ENCODE measurements at regions not wholly inside any gene's neighbourhood (a gene's known extent, or its start where the extent isn't known, plus 50 kb on each side); places are given as distances from the start of the nearest gene placed in this dataset.
"Not testable (repeated sequence)": the region's sequence is repeated elsewhere in the genome, so short reads cannot be mapped to it uniquely, and the experiment has no call there.

DNA sequence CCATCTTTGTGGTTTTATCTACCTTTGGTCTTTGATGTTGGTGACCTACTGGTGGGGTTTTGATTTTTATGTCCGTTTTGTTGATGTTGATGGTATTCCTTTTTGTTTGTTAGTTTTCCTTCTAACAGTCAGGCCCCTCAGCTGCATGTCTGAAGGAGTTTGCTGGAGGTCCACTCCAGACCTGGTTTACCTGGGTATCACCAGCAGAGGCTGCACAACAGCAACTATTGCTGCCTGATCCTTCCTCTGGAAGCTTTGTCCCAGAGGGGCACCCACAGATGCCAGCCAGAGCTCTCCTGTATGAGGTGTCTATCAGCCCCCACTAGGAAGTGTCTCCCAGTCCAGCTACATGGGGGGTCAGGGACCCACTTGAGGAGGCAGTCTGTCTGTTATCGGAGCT lies 199.3 kb upstream of the WDFY3 start:
- DNase-seq: no peak

DNA sequence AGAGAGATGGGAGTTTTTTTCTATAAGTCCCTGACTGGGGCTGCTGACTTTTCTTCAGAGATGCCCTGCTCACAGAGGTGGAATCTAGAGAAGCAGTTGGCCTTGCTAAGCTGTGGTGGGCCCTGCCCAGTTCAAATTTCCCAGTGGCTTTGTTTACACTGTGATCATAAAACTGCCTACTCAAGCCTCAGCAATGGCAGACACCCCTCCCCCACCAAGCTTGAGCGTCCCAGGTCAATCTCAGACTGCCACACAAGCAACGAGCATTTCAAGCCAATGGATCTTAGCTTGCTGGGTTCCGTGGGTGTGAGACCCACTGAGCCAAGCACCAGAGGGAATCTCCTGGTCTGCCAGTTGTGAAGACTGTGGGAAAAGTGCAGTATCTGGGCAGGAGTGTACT lies 199.8 kb upstream of the WDFY3 start:
- DNase-seq: peak; percentile 15

DNA sequence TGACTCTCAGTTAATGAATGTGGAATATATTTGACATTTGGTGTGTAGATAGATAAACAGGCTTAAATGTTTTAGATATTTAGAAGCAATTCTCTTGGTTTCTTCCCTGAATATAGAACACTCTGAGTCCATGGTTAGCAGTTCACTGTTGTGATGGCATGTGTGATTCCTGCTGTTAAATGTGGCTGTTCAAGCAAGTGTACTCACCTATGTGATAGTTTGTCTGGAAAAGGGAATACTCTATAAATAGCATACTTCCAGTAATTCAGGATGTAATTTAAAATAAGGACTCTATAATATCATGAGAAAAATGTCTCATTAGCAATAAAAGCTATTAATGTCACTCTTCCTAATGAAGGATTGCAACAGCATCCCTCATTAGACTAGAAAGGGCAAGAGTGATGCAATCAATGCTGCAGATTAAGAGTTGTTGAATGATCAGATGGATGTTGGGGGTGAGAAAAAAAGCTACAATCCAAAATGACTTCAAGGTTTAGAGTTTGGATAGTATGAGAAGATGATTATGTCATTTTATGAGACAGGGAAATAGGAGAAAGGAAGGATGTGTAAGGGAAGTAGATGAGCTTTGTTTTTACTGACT lies 201.8 kb upstream of the WDFY3 start:
- no peak for DNase-seq

DNA sequence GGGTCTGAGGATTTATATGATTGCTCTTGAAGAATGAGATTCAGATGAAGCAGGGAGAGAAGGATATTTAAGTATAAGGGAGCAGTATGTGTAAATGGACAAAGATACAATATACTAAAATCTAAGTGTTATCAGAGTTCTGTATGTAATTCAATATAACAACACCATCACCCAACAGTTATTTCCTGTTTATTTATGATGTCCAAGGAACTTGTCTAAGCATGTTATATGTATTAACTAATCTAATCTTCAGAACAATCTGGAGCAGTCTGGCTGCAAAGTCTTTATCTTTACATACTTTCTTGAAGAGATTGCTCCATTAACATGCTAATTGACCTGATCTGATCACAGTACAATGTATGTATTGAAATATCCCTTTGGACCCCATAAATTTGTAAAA lies 203.8 kb upstream of the WDFY3 start:
- DNase-seq: no peak

DNA sequence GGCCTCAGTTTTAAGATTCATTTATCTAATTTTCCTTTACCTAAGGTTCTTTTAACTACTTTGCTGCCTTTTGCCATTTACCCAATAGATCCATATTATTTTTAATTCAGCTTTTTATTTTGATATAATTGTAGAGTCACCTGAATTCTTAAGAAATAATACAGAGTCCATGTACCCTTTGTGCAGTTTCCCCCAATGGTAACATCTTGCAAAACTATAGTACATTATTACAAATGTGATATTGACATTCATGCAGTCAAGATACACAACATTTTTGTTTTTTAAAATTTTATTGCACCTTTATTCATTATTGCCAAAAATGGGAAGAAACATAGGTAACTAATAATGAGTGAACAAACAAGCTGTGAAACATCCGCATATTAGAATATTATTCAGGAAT lies 208.7 kb upstream of the WDFY3 start:
- DNase-seq: no peak

DNA sequence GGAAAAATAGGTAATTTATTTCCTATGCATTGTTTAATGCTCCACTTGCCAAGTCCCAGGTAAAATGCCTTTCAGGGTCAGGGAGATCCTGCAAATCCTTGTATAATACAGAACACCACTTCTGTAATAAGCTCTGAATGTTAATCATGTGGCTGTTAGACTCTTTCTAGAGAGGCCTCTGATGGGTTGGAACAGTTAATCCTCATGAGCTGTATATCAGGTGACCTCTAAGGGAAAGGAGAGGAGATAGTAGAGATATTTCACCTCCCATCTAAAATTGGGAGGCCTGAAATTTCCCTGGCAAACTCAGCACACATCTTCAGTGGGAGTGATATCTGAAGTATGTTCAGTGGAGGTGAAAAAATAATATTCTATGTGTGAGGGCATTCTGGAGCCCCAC lies 210.6 kb upstream of the WDFY3 start:
- no peak for DNase-seq

DNA sequence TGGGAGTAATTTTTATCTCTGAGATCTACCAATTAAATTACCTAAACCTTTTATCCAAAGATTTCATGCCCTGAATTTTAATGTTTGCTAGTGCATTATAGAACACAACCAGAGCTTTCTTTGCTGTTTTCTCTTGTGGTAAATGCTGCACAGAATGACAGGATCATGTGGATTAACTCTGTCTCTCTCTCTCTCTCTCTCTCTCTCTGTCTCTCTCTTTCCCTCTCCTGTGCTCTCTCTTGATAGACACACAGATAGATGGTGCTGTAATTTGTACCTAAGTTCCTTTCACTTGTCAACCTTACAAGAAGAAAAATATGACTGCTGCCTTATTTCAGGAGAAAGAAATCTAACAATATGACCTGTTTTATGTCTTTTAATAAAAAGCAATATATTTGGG lies 211.2 kb upstream of the WDFY3 start:
- DNase-seq: no peak

DNA sequence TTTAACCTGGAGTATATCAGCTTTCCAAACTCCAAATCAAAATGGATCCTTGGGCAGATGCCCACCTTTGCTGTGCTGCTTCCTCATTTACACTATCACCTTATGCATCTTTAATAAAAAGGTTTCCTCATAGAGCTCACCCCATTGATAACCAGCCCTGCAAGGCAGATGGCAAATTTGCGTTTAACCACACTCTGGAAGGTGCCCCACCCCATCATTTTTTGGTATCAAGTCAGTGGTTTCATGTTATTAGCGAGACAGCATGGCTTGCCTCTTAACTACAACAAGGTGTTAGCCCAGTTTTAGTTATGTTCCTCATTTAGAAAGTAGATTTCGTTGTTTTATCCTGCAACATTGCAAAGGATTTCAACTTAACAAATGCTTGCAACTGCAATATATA lies 214.0 kb upstream of the WDFY3 start:
- no peak for DNase-seq

DNA sequence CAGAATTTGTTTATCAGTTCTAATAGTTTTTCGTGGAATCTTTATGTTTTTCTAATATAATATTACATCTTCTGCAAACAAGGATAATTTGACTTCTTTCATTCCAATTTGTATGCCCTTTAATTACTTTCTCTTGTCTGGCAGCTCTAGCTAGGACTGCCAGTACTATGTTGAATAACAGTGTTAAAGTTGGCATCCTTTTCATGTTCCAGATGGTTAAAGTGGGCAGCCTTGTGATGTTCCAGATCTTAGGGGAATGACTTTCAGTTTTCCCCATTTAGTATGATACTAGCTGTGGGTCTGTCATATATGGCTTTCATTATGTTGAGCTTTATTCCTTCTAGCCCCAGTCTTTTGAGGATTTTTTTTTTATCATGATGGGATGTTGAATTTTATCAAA lies 220.6 kb upstream of the WDFY3 start:
- DNase-seq: no peak

DNA sequence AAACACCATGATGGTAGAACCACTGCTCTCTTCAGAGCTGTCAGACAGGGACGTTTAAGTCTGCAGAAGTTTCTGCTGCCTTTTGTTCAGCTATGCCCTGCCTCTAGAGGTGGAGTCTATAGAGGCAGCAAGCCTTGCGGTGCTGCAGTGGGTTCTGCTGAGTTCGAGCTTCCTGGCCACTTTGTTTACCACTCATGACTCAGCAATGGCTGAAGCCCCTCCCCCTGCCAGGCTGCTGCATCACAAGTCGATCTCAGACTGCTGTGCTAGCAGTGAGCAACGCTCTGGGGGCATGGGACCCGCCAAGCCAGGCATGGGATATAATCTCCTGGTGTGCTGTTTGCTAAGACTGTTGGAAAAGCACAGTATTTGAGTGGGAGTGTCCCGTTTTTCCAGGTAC lies 229.5 kb upstream of the WDFY3 start:
- DNase-seq: not testable (repeated sequence)

DNA sequence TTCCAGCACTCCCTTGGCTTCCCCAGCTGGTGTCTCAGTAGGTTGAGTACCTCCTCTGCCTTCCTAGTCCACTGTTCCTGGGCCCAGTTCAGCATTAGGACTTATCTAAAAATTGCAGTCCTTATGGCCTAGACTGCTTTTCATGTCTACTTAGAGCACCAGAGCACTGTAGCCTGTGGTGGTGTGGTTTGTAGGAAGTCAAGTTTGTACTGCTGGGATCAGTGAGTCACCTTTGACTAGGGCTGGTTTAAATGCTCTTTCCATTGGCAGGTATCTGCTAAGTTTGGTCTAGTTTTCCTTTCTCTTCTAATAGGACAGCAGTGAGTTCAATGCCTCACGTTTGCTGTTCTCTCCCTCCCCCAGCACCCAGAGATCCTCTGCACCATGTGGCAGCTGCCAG lies 233.6 kb upstream of the WDFY3 start:
- no peak for DNase-seq

DNA sequence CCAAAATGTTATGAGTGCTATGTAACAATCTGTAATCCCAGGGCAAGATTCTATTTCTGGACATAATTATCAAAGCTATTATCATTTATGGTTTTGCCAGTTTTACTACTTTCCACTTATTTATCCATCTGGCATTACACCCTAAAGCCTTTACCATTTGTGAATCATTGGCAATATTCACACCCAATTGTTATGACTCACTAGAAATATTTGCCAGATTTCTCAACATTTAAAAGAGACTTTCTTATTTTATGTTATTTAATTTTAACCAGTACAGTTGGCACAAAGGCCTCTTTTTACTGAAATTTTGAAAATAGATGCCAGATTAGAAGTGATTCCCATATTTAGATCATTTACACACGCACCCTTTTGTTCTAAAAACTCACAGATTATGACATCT lies 242.7 kb upstream of the WDFY3 start:
- no peak for DNase-seq

DNA sequence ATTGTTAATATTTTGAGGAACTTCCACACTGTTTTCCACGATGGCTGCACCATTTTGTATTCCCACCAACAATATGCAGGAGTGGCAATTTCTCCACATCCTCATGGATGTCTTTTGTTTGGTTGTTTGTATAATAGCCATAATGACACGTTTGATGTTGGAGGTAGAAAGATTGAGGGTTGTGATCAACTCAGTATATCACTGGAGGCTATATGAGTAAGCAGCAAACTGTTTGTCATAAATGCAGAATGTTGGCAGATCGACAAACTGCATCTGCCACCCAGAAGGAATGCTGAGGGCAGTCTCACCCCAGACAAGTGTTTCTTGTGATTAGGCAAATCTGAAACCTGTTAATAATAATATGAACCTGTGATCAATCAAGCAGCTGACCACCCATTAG lies 243.9 kb upstream of the WDFY3 start:
- no peak for DNase-seq

DNA sequence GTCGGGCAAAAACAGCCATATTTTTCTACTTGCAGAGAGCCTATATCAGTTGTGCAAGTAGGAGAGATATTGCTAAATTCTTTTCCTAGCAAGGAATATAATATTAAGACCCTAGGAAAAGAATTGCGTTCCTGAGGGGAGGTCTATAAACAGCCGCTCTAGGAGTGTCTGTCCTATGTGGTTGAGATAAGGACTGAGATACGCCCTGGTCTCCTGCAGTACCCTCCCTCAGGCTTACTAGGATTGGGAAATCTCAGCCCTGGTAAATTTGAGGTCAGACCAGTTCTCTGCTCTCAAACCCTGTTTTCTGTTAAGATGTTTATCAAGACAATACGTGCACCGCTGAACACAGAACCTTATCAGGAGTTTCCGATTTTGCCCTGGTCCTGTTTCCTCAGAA lies 250.1 kb upstream of the WDFY3 start:
- not testable (repeated sequence) for DNase-seq

DNA sequence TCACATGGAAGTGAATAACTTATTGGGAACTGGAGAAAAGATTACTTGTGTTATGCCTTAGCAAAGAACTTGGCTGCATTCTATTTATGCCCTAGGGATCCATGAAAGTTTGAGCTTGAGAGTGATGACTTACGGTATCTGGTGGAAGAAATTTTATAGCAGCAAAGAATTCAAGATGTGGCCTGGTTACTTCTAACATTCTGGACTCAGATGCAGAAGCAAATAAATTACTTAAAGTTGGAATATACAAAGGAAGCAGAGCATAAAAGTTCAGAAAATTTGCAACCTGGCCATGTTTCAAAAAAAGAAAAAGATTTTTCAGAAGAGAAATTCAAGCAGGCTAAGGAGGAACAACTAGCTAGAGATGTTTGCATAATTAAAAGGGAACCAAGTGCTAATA lies 252.3 kb upstream of the WDFY3 start:
- no peak for DNase-seq

DNA sequence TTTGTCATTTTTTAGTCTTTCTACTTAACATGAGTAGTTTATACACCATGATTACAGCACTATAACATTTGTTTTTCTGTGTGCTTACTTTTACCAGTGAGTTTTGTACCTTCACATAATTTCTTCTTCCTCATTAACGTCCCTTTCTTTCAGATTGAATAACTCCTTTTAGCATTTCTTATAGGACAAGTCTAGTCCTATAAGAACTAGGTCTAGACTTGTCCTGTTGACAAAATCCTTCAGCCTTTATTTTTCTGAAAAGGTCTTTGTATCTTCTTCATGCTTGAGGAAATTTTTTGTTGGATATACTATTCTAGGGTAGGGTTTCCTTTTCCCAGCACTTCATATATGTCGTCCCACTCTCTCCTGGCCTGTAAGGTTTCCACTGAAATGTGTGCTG lies 253.3 kb upstream of the ARHGAP24 start:
- DNase-seq: no peak

DNA sequence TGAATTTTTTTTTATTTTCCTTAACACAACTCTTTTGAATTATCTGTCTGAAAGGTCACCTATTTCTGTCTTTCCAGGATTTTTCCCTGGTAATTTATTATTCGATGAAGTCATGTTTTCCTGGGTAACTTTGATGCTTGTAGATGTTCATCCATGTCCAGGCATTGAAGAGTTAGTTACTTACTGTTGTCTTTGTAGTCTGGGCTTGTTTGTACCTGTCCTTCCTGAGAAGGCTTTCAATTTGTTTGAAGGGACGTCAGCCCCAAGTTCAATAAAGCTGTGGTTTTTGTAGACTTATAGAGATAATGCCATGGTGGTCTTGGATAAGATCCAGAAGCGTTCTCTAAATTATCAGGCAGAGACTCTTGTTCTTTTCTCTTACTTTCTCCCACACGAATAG lies 252.4 kb upstream of the ARHGAP24 start:
- DNase-seq: no peak

DNA sequence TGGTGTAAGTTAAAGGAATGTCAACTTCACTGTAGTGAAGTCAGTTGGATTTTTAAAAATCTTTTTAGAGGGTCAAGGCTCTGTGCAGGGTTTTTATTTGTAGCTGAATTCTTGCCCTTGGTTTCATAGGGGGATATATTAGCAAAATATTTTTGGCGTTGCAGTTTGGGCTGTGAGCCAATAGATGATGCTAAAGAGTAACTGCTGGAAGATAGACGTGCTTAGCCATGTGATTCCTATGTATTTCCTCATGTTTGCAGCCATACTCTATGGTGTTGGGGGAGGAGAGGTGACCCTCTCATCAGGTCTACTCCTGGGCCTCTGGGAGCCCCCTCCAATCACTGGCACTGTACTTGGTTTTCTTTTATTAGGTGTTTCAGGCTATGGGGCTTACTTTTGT lies 246.7 kb upstream of the ARHGAP24 start:
- DNase-seq: no peak

DNA sequence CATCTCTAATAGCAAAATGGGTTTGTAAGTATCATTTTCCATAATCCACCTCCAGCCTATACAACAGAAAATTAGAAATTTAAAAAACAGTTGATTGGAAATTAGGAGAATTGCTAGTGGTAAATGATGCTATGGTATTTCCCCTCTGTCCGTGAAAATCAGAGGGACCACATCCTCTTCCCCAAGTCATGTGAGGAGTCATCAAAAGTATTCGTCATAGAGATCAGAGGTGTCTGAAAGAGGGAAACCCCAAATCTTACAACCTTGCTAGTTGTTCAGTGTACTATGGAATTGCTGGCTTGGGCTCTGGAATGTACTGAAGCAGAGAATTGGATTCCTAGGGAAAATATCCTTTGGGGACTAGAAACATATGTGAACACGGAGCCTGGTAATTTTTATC lies 241.4 kb upstream of the ARHGAP24 start:
- no peak for DNase-seq

DNA sequence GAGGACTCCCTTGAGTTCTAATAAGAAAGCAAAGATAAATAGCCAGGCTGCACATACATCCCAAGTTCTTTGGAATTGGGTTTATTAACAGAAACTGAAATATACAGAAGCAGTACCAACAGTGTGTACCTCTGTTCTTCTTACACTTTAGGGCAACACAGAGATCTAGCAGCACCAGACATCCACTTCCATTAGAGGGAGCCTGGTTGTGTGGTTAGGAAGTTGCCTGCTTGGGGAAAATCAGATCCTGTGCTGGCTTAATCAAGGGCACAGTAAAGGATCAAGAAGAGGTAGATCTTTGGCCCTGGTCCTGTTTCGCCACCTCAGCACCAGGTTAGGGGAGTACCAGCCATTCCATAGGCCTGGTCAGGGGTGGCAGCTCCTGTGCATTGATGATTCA lies 231.1 kb upstream of the ARHGAP24 start:
- no peak for DNase-seq

DNA sequence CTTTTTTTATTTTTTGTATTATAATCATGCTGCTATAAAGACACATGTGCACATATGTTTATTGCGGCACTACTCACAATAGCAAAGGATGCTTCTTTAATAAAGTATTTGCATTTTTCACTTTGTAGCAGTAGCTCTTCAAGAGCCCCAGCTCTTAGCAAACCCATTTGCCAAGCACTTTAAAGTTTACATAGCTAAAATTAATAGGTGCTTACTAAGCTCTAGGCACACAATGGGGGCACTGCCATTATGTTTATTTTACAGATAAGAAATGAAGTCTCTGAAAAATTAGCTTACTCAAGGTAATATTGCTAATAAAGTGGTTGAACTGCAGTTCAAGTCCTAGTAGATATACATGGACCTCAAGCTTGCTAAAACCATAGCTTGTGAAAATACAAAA lies 230.3 kb upstream of the ARHGAP24 start:
- DNase-seq: no peak

DNA sequence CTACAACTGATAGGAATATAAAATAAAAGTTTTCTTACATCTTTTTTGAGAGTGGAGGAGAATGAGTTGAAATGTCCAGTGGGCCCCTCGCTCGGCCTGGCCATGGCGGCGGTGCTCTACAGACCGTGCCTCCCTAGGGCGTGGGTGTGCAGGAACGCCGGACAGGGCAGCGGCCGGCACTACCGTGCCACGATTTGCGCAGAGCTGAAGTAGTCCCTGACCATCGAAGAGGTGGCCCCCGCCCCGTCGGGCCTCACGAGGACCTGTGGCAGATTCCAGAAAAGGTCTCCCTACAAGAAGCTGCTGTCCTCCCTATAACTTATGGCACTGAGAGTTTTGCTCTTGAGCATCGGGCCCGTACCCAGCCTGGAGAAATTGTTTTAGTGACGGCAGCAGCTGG lies 228.9 kb upstream of the ARHGAP24 start:
- DNase-seq: no peak

DNA sequence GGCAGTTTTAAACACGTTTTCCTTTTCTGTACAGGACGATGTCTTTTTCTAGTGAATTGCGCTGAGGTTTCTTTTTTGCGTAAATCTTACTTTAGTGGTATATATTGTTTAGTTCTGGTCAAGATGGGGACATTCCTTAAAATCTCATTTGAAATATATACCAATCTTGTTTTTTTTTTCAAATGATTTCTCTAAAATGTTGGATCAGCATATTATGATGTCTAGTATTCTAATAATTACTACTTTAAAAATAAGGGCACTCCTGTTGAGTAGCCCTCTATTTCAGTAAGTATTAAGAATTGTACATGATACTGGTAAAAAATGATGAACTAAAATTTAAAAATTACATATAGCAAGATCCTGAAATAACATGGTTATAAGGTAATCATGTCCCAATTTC lies 224.1 kb upstream of the ARHGAP24 start:
- DNase-seq: no peak

DNA sequence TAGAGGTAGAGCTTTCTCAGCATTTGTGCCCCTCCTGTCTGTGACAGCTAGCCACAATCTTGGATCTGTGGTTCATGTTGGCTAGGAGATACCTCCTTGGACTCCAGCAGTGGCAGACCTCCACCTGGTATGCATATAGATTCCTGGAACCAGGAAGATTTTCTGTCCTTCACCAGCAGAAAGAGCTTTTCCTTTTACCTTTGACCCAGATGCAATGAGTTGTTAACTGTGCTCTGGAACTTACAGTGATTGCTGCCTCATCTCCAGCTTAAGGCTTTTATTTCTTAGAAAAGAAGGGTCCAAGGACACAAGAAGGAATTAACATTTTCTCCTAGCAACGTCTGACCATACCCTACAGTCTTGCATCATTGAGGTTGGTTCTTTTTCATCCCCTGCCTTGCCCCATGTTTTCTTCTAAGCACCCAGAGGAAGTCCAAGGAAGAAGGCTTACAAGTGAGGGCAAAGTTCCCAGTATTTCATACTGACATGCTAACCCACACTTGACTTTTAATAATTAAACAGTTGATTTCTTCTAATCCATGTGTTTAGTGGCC lies 217.1 kb upstream of the ARHGAP24 start:
- DNase-seq: no peak

DNA sequence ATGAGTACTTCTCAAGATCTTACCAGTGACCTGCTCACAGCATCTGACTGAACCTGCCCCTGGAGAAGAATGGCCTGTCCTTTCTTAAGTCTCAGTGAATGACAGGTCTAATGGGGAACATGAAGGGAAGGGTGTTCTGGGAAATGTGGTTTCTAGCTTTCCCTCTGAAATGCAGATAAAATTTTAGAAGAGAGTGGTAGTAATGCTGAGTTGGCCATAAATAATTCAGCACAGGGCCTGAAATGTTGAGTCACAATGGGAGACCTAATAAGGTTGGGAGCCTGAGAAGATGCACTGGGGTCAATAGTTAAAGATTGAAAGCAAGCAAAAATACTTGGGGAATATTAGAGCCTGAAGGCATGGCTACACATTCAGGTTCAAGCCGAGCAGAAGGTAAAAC lies 214.9 kb upstream of the ARHGAP24 start:
- no peak for DNase-seq

All from left kidney (tissue), 1 donor.